HepG2 (cell line): ENCODE measurements at regions not wholly inside any gene's neighbourhood (a gene's known extent, or its start where the extent isn't known, plus 50 kb on each side); places are given as distances from the start of the nearest gene placed in this dataset.

ENCODE experiments used
- CCDC6 ChIP-seq: sonication (generic); formaldehyde crosslinking; IDR thresholded peaks from 2 replicates; pipeline ENCODE4 v1.8.1; 2022; ENCODE audit warnings: mild to moderate bottlenecking, missing genetic modification reagents, moderate library complexity
- FOXA1 ChIP-seq, 2 experiments: fragments of 450-650 bp in 1 of 2; sonication (generic) in 1 of 2; formaldehyde crosslinking in 1 of 2; IDR thresholded peaks; 2 replicates each; pipeline versions ENCODE4 v1.4.0 to v1.6.1; 2016 to 2020; ENCODE audit warnings: missing genetic modification reagents in 1 of 2
- HES4 ChIP-seq: sonication (generic); formaldehyde crosslinking; IDR thresholded peaks from 2 replicates; pipeline ENCODE4 v1.9.0; 2021; ENCODE audit warnings: mild to moderate bottlenecking, missing genetic modification reagents, borderline replicate concordance
- KLF16 ChIP-seq, 2 experiments: sonication (generic) in 1 of 2; formaldehyde crosslinking in 1 of 2; IDR thresholded peaks; 2 replicates each; pipeline versions ENCODE4 v1.6.1 to v1.8.0; 2016 to 2023; ENCODE audit warnings: missing genetic modification reagents in 2 of 2, missing compliant biosample characterization in 1 of 2
- NFATC3 ChIP-seq: sonication (generic); formaldehyde crosslinking; IDR thresholded peaks from 2 replicates; pipeline ENCODE4 v1.5.1; 2020; ENCODE audit warnings: mild to moderate bottlenecking, missing genetic modification reagents
- PAX8 ChIP-seq: sonication (generic); formaldehyde crosslinking; IDR thresholded peaks from 2 replicates; pipeline ENCODE4 v1.8.0; 2022; ENCODE audit warnings: mild to moderate bottlenecking, missing genetic modification reagents, borderline replicate concordance
- RAD51 ChIP-seq: fragments of 450-650 bp; IDR thresholded peaks from 2 replicates; pipeline ENCODE4 v1.6.1; 2016; ENCODE audit warnings: borderline replicate concordance
- RBM22 ChIP-seq: fragments of 200-400 bp; formaldehyde crosslinking; optimal IDR thresholded peaks from 2 replicates; pipeline ENCODE3; 2017; ENCODE audit warnings: mild to moderate bottlenecking, low read length, moderate library complexity
- RFX5 ChIP-seq: IDR thresholded peaks from 2 replicates; pipeline ENCODE4 v1.6.1; 2011; ENCODE audit warnings: low read depth, low read length, improper control_type of control experiment
- SMARCC2 ChIP-seq: fragments of 450-650 bp; IDR thresholded peaks from 2 replicates; pipeline ENCODE4 v1.6.1; 2017; ENCODE audit warnings: antibody characterized with exemption, mild to moderate bottlenecking
- TOPORS ChIP-seq: sonication (generic); formaldehyde crosslinking; IDR thresholded peaks from 2 replicates; pipeline ENCODE4 v1.8.0; 2023; ENCODE audit warnings: mild to moderate bottlenecking, missing genetic modification reagents
- ZNF589 ChIP-seq: sonication (generic); formaldehyde crosslinking; conservative IDR thresholded peaks from 2 replicates; pipeline ENCODE4 v1.8.0; 2022; ENCODE audit warnings: mild to moderate bottlenecking, moderate library complexity, missing genetic modification reagents
- ZNF724P ChIP-seq: sonication (generic); formaldehyde crosslinking; IDR thresholded peaks from 2 replicates; pipeline ENCODE4 v1.8.0; 2022; ENCODE audit warnings: missing genetic modification reagents, borderline replicate concordance
- ZNF768 ChIP-seq: sonication (generic); formaldehyde crosslinking; IDR thresholded peaks from 2 replicates; pipeline ENCODE4 v1.4.0; 2020; ENCODE audit warnings: missing genetic modification reagents
- ZSCAN25 ChIP-seq: sonication (generic); formaldehyde crosslinking; IDR thresholded peaks from 2 replicates; pipeline ENCODE4 v1.8.0; 2022; ENCODE audit warnings: mild to moderate bottlenecking, missing genetic modification reagents
- TF ChIP-seq, protein P1 (sequence below): sonication (generic); formaldehyde crosslinking; conservative IDR thresholded peaks from 2 replicates; pipeline ENCODE4 v1.4.0; 2020; ENCODE audit warnings: missing genetic modification reagents
- TF ChIP-seq, protein P2 (sequence below): sonication (generic); formaldehyde crosslinking; IDR thresholded peaks from 2 replicates; pipeline ENCODE4 v1.4.0; 2020; ENCODE audit warnings: missing genetic modification reagents
- TF ChIP-seq, protein P3 (sequence below): IDR thresholded peaks from 2 replicates; pipeline ENCODE4 v1.6.1; 2016; ENCODE audit warnings: missing biosample characterization, missing genetic modification reagents, low read depth
- TF ChIP-seq, protein P4 (sequence below): sonication (generic); formaldehyde crosslinking; IDR thresholded peaks from 2 replicates; pipeline ENCODE4 v1.4.0; 2020; ENCODE audit warnings: mild to moderate bottlenecking, missing genetic modification reagents, borderline replicate concordance

DNA sequence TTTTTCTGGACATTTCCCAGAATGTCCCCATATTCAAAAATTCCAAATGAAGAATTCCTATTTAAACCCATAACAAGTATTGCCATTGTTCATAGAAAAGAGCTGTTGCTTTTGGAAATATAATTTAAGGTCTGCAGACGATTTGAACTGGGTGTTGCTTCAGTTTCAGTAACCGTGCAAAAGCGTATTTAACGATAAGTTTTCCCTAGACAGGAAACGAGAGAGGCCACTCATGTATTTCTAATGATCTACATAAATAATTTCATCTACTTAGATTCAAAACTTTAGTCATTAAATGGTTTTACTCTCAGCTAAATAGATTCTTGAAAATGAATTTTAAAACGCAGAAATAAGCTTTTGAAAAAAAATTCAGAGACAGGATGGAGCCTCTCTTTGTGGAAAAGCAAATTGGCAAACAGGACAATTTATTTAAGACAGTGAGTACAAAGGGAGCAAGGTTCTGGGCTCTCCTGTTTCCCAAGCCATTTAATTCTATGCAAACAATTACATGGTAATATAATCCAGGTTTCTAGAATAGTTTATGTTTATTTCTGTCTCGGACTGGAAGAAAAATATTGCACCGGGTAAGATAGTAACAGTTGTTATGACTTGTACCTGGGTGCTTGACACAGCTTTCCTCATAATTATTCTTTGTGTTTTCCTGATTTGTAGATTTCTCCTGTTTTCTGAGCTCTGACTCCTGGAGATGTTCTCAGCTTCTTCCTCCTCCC lies 263.0 kb downstream of the BAMBI start (continued):
- TF ChIP-seq, protein P1, sequence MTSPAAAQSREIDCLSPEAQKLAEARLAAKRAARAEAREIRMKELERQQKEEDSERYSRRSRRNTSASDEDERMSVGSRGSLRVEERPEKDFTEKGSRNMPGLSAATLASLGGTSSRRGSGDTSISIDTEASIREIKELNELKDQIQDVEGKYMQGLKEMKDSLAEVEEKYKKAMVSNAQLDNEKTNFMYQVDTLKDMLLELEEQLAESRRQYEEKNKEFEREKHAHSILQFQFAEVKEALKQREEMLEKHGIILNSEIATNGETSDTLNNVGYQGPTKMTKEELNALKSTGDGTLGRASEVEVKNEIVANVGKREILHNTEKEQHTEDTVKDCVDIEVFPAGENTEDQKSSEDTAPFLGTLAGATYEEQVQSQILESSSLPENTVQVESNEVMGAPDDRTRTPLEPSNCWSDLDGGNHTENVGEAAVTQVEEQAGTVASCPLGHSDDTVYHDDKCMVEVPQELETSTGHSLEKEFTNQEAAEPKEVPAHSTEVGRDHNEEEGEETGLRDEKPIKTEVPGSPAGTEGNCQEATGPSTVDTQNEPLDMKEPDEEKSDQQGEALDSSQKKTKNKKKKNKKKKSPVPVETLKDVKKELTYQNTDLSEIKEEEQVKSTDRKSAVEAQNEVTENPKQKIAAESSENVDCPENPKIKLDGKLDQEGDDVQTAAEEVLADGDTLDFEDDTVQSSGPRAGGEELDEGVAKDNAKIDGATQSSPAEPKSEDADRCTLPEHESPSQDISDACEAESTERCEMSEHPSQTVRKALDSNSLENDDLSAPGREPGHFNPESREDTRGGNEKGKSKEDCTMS (CRISPR knock-in tag), result no peak
- TF ChIP-seq, protein P2, sequence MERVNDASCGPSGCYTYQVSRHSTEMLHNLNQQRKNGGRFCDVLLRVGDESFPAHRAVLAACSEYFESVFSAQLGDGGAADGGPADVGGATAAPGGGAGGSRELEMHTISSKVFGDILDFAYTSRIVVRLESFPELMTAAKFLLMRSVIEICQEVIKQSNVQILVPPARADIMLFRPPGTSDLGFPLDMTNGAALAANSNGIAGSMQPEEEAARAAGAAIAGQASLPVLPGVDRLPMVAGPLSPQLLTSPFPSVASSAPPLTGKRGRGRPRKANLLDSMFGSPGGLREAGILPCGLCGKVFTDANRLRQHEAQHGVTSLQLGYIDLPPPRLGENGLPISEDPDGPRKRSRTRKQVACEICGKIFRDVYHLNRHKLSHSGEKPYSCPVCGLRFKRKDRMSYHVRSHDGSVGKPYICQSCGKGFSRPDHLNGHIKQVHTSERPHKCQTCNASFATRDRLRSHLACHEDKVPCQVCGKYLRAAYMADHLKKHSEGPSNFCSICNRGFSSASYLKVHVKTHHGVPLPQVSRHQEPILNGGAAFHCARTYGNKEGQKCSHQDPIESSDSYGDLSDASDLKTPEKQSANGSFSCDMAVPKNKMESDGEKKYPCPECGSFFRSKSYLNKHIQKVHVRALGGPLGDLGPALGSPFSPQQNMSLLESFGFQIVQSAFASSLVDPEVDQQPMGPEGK (CRISPR knock-in tag), result no peak
- TF ChIP-seq ZNF589 (CRISPR knock-in tag) (no peak), PAX8 (CRISPR knock-in tag) (no peak), HES4 (CRISPR knock-in tag) (no peak), RFX5 (no peak), TOPORS (no peak), ZSCAN25 (CRISPR knock-in tag) (no peak), SMARCC2 (no peak), CCDC6 (CRISPR knock-in tag) (no peak), FOXA1 (IDR thresholded peaks at IDR 0.05) (no peak), FOXA1 (CRISPR knock-in tag; IDR thresholded peaks at IDR 0.05) (0 out of 2 replicates have a peak, but pooled peaks have one; percentile 46), NFATC3 (CRISPR knock-in tag) (no peak), ZNF768 (CRISPR knock-in tag) (no peak), ZNF724P (CRISPR knock-in tag) (no peak), KLF16 (CRISPR knock-in tag; IDR thresholded peaks at IDR 0.05) (no peak), RBM22 (no peak), RAD51 (no peak)
- TF ChIP-seq, protein P3, sequence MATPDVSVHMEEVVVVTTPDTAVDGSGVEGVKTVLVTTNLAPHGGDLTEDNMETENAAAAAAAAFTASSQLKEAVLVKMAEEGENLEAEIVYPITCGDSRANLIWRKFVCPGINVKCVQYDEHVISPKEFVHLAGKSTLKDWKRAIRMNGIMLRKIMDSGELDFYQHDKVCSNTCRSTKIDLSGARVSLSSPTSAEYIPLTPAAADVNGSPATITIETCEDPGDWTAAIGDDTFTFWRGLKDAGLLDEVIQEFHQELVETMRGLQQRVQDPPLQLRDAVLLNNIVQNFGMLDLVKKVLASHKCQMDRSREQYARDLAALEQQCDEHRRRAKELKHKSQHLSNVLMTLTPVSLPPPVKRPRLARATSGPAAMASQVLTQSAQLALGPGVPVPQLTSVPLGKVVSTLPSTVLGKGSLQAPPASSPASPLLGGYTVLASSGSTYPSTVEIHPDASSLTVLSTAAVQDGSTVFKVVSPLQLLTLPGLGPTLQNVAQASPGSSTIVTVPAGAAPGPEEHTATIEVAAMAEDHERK, result no peak
- TF ChIP-seq, protein P4, sequence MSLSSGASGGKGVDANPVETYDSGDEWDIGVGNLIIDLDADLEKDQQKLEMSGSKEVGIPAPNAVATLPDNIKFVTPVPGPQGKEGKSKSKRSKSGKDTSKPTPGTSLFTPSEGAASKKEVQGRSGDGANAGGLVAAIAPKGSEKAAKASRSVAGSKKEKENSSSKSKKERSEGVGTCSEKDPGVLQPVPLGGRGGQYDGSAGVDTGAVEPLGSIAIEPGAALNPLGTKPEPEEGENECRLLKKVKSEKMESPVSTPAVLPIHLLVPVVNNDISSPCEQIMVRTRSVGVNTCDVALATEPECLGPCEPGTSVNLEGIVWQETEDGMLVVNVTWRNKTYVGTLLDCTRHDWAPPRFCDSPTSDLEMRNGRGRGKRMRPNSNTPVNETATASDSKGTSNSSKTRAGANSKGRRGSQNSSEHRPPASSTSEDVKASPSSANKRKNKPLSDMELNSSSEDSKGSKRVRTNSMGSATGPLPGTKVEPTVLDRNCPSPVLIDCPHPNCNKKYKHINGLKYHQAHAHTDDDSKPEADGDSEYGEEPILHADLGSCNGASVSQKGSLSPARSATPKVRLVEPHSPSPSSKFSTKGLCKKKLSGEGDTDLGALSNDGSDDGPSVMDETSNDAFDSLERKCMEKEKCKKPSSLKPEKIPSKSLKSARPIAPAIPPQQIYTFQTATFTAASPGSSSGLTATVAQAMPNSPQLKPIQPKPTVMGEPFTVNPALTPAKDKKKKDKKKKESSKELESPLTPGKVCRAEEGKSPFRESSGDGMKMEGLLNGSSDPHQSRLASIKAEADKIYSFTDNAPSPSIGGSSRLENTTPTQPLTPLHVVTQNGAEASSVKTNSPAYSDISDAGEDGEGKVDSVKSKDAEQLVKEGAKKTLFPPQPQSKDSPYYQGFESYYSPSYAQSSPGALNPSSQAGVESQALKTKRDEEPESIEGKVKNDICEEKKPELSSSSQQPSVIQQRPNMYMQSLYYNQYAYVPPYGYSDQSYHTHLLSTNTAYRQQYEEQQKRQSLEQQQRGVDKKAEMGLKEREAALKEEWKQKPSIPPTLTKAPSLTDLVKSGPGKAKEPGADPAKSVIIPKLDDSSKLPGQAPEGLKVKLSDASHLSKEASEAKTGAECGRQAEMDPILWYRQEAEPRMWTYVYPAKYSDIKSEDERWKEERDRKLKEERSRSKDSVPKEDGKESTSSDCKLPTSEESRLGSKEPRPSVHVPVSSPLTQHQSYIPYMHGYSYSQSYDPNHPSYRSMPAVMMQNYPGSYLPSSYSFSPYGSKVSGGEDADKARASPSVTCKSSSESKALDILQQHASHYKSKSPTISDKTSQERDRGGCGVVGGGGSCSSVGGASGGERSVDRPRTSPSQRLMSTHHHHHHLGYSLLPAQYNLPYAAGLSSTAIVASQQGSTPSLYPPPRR (CRISPR knock-in tag), result no peak; the same call in 1 of the 2 replicates
